Endothelial cell (in vitro differentiated cells): ENCODE measurements at regions not wholly inside any gene's neighbourhood (a gene's known extent, or its start where the extent isn't known, plus 50 kb on each side); places are given as distances from the start of the nearest gene placed in this dataset.

Experiments
- DNase-seq: peaks from one replicate; pipeline ENCODE4 v3.0.0; 2021; ENCODE audit warnings: low spot score
- H3K27ac Mint-ChIP-seq: one replicate; pipeline ENCODE4 v1.8.0; 2021; ENCODE audit warnings: mixed read lengths, inconsistent platforms; ENCODE audit not compliant: unreplicated experiment
- H3K27me3 Mint-ChIP-seq: one replicate; pipeline ENCODE4 v1.8.0; 2021; ENCODE audit warnings: mild to moderate bottlenecking, moderate library complexity, mixed read lengths, inconsistent platforms; ENCODE audit not compliant: unreplicated experiment
- H3K36me3 Mint-ChIP-seq: one replicate; pipeline ENCODE4 v1.8.0; 2021; ENCODE audit warnings: mild to moderate bottlenecking, low read depth, mixed read lengths, inconsistent platforms; ENCODE audit not compliant: unreplicated experiment
- H3K4me1 Mint-ChIP-seq: one replicate; pipeline ENCODE4 v1.8.0; 2021; ENCODE audit warnings: mild to moderate bottlenecking, mixed read lengths, inconsistent platforms; ENCODE audit not compliant: unreplicated experiment
- H3K4me3 Mint-ChIP-seq: one replicate; pipeline ENCODE4 v1.8.0; 2021; ENCODE audit warnings: mild to moderate bottlenecking, mixed read lengths, inconsistent platforms; ENCODE audit not compliant: unreplicated experiment
- H3K9me3 Mint-ChIP-seq: one replicate; pipeline ENCODE4 v1.8.0; 2021; ENCODE audit warnings: mixed read lengths, inconsistent platforms; ENCODE audit not compliant: unreplicated experiment
- CTCF ChIP-seq: fragments of 200-600 bp; sonication (generic); IDR thresholded peaks from one replicate; pipeline ENCODE4 v1.5.0; 2021; ENCODE audit warnings: antibody characterized with exemption; ENCODE audit not compliant: unreplicated experiment

DNA sequence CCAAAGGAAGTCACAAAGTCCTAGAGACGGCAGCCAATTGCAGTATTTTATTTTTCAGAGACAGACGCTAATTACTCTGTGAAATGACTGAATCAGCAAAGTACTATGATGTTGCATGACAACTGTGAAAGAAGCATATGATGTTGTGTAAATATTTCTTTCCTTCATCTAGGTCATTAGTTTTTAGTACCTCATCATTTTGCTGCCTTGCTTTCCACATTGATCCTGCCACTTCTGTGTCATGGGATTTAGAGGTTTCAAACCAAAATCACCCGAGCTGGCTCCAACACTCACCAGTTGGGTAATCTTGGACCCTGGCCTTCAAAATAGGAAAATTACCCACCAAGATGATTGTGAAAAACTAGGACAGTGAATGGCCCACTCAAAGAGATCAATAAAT lies 585.2 kb downstream of the ACTL7B start:
- Mint-ChIP-seq H3K36me3 (no peaks in the 10 kb centered on the region), H3K9me3 (no peaks in the 10 kb centered on the region), H3K4me3 (no peak overlapping the region), H3K4me1 (peaks cover 14% of the 10 kb centered on the region), H3K27me3 (no peaks in the 10 kb centered on the region), H3K27ac (no peak overlapping the region)
- no peak for DNase-seq
- no peak for TF ChIP-seq CTCF

- TF ChIP-seq CTCF: no peak
- Mint-ChIP-seq H3K4me3 (no peak overlapping the region), H3K4me1 (peaks cover 14% of the 10 kb centered on the region), H3K9me3 (no peaks in the 10 kb centered on the region), H3K36me3 (no peaks in the 10 kb centered on the region), H3K27me3 (no peaks in the 10 kb centered on the region), H3K27ac (no peak overlapping the region)
- DNase-seq: no peak
Observed at GRCh38 chr9:108270051-108270450, 585.7 kb downstream of the ACTL7B start.

GRCh38 chr9:108269371-108269770 lies 586.4 kb downstream of the ACTL7B start:
- Mint-ChIP-seq H3K4me1 (peaks cover 14% of the 10 kb centered on the region), H3K9me3 (no peaks in the 10 kb centered on the region), H3K27ac (no peak overlapping the region), H3K36me3 (no peaks in the 10 kb centered on the region), H3K27me3 (no peaks in the 10 kb centered on the region), H3K4me3 (no peak overlapping the region)
- TF ChIP-seq CTCF: no peak
- DNase-seq: no peak

GRCh38 chr9:108265065-108265464 lies 590.7 kb downstream of the ACTL7B start:
- Mint-ChIP-seq H3K27me3 (no peaks in the 10 kb centered on the region), H3K27ac (no peak overlapping the region), H3K4me1 (no peaks in the 10 kb centered on the region), H3K36me3 (no peaks in the 10 kb centered on the region), H3K9me3 (no peaks in the 10 kb centered on the region), H3K4me3 (no peak overlapping the region)
- DNase-seq: no peak
- no peak for TF ChIP-seq CTCF

DNA sequence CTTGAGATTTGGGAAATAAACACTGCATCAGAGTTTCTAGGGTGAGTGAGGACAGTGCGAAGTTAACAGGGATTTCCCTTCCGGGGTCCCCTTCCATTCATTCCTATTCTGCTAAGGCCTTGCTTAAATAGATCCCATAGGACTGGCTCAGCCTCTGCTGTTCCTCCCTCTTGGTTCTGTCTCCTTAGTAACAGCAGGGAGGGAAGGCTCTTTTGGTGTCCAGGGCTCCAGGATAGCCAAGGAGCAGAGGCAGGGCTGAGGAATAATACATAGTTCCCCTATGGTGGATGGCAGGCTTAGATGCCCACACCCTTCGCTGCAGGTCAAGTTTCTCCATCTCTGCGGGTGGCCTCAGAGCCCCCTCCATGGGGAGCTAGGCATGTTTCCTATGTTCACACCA lies 591.7 kb downstream of the ACTL7B start:
- H3K27ac Mint-ChIP-seq: no peak overlapping the region
- no peaks in the 10 kb centered on the region for H3K27me3 Mint-ChIP-seq
- no peaks in the 10 kb centered on the region for H3K36me3 Mint-ChIP-seq
- no peak for DNase-seq
- no peak for TF ChIP-seq CTCF
- H3K4me3 Mint-ChIP-seq: no peak overlapping the region
- H3K9me3 Mint-ChIP-seq: no peaks in the 10 kb centered on the region
- H3K4me1 Mint-ChIP-seq: no peaks in the 10 kb centered on the region
